Suprapubic skin (tissue), 4 donors: ENCODE measurements at regions not wholly inside any gene's neighbourhood (a gene's known extent, or its start where the extent isn't known, plus 50 kb on each side); places are given as distances from the start of the nearest gene placed in this dataset.

Experiments
- EP300 ChIP-seq: sonication (generic); formaldehyde crosslinking; IDR thresholded peaks from one replicate; pipeline ENCODE4 v1.6.1; 2017; ENCODE audit warnings: antibody characterized with exemption
- POLR2AphosphoS5 ChIP-seq, 3 donors: sonication (generic); formaldehyde crosslinking; IDR thresholded peaks; one replicate each; pipeline ENCODE4 v1.6.1; 2017; ENCODE audit warnings: antibody characterized with exemption in 3 of 3
- TF ChIP-seq, protein P1 (sequence below), 2 donors: fragments of 200-600 bp in 1 of 2; fragments of 450-650 bp in 1 of 2; sonication (generic) in 1 of 2; IDR thresholded peaks; one replicate each; pipeline ENCODE4 v1.5.1; 2016 to 2019; ENCODE audit warnings: antibody characterized with exemption in 2 of 2, mild to moderate bottlenecking in 1 of 2, moderate library complexity in 1 of 2

DNA sequence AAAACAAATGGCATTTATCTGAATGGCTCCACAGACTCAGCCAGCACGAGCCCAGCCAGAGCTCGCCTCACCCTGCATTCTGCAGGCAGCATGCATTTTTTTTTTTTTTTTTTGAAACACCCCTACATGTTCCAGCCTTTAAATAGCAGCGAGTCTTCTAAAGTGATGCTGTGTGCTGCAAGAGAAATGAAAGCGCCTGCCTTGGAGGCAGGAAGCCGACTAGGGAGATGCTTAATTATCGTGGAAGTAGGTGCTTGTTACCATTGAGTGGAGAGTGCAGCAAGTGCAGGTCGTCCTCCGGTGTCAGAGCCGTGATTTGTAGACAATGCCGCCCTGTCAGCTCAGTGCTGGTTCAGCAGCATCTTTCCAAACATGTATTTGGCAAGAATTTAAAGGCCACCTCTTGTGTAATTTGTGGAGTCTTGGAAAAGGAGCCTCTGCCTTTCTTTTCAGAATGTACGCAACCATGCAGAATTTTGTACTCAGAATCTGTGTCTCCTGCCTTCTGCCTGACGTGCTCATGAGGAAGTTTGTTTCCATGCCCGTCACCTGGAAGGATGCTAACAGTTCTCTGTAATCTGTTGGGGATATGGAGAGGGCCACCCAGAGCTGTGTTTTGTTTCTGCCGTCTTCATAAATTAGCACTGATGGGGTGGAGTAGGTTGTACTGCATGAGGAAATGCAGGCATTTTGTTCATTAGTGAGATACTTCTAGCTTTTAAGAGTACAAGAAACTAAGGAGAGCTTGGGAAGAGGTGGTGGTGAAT lies 345.9 kb upstream of the RGS6 start:
- TF ChIP-seq POLR2AphosphoS5 (IDR thresholded peaks at IDR 0.05) (no peak), EP300 (no peak)
- TF ChIP-seq, protein P1, sequence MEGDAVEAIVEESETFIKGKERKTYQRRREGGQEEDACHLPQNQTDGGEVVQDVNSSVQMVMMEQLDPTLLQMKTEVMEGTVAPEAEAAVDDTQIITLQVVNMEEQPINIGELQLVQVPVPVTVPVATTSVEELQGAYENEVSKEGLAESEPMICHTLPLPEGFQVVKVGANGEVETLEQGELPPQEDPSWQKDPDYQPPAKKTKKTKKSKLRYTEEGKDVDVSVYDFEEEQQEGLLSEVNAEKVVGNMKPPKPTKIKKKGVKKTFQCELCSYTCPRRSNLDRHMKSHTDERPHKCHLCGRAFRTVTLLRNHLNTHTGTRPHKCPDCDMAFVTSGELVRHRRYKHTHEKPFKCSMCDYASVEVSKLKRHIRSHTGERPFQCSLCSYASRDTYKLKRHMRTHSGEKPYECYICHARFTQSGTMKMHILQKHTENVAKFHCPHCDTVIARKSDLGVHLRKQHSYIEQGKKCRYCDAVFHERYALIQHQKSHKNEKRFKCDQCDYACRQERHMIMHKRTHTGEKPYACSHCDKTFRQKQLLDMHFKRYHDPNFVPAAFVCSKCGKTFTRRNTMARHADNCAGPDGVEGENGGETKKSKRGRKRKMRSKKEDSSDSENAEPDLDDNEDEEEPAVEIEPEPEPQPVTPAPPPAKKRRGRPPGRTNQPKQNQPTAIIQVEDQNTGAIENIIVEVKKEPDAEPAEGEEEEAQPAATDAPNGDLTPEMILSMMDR (IDR thresholded peaks at IDR 0.05), result no peak
